ENCODE measurements at regions not wholly inside any gene's neighbourhood (a gene's known extent, or its start where the extent isn't known, plus 50 kb on each side); places are given as distances from the start of the nearest gene placed in this dataset.

GRCh38 chr5:79857714-79858409, 133.2 kb downstream of the MTX3 start:
- no peak for TF ChIP-seq CREB5 (CRISPR knock-in tag; IDR thresholded peaks at IDR 0.05; ENCODE audit: low read depth)
- TF ChIP-seq BACH2 (CRISPR knock-in tag; IDR thresholded peaks at IDR 0.05; ENCODE audit: borderline replicate concordance) = no peak
- no peak for TF ChIP-seq ZNF565 (CRISPR knock-in tag; conservative IDR thresholded peaks at IDR 0.05; ENCODE audit: low read depth)
- no peak for TF ChIP-seq OSR1 (CRISPR knock-in tag; IDR thresholded peaks at IDR 0.05)
- no peak for TF ChIP-seq ZFP3 (CRISPR knock-in tag; IDR thresholded peaks at IDR 0.05)
- no peak for TF ChIP-seq CSDC2 (CRISPR knock-in tag; IDR thresholded peaks at IDR 0.05)
- TF ChIP-seq ARNTL (CRISPR knock-in tag; IDR thresholded peaks at IDR 0.05; ENCODE audit: borderline replicate concordance, low read depth) = no peak
- TF ChIP-seq ZFP30 (CRISPR knock-in tag; IDR thresholded peaks at IDR 0.05) = no peak
- no peak for TF ChIP-seq CSRNP3 (CRISPR knock-in tag; IDR thresholded peaks at IDR 0.05)
- TF ChIP-seq TSHZ2 (CRISPR knock-in tag; IDR thresholded peaks at IDR 0.05) = no peak
- no peak for TF ChIP-seq RARB (CRISPR knock-in tag; IDR thresholded peaks at IDR 0.05)
- TF ChIP-seq GLIS3 (CRISPR knock-in tag; IDR thresholded peaks at IDR 0.05) = no peak
- TF ChIP-seq ESRRG (CRISPR knock-in tag; IDR thresholded peaks at IDR 0.05) = no peak
- TF ChIP-seq PPARA (CRISPR knock-in tag; IDR thresholded peaks at IDR 0.05; ENCODE audit: borderline replicate concordance) = no peak
- no peak for TF ChIP-seq ISL1 (CRISPR knock-in tag; IDR thresholded peaks at IDR 0.05)
- TF ChIP-seq ZNF70 (CRISPR knock-in tag; IDR thresholded peaks at IDR 0.05) = no peak
- TF ChIP-seq TOX (CRISPR knock-in tag; IDR thresholded peaks at IDR 0.05; ENCODE audit: borderline replicate concordance) = no peak
- TF ChIP-seq ZC3H10 (CRISPR knock-in tag; IDR thresholded peaks at IDR 0.05) = no peak
- no peak for TF ChIP-seq ZNF8 (CRISPR knock-in tag; IDR thresholded peaks at IDR 0.05)
- ATAC-seq = peak; percentile 81

- TF ChIP-seq RARB (CRISPR knock-in tag; IDR thresholded peaks at IDR 0.05) (no peak), ARNTL (CRISPR knock-in tag; IDR thresholded peaks at IDR 0.05; ENCODE audit: borderline replicate concordance, low read depth) (no peak), ESRRG (CRISPR knock-in tag; IDR thresholded peaks at IDR 0.05) (no peak), GLIS3 (CRISPR knock-in tag; IDR thresholded peaks at IDR 0.05) (no peak), PPARA (CRISPR knock-in tag; IDR thresholded peaks at IDR 0.05; ENCODE audit: borderline replicate concordance) (no peak), ZNF565 (CRISPR knock-in tag; conservative IDR thresholded peaks at IDR 0.05; ENCODE audit: low read depth) (no peak), ZNF70 (CRISPR knock-in tag; IDR thresholded peaks at IDR 0.05) (no peak)
- TF ChIP-seq, protein P1, sequence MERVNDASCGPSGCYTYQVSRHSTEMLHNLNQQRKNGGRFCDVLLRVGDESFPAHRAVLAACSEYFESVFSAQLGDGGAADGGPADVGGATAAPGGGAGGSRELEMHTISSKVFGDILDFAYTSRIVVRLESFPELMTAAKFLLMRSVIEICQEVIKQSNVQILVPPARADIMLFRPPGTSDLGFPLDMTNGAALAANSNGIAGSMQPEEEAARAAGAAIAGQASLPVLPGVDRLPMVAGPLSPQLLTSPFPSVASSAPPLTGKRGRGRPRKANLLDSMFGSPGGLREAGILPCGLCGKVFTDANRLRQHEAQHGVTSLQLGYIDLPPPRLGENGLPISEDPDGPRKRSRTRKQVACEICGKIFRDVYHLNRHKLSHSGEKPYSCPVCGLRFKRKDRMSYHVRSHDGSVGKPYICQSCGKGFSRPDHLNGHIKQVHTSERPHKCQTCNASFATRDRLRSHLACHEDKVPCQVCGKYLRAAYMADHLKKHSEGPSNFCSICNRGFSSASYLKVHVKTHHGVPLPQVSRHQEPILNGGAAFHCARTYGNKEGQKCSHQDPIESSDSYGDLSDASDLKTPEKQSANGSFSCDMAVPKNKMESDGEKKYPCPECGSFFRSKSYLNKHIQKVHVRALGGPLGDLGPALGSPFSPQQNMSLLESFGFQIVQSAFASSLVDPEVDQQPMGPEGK (CRISPR knock-in tag; IDR thresholded peaks at IDR 0.05; ENCODE audit: borderline replicate concordance) = no peak
- TF ChIP-seq, protein P2, sequence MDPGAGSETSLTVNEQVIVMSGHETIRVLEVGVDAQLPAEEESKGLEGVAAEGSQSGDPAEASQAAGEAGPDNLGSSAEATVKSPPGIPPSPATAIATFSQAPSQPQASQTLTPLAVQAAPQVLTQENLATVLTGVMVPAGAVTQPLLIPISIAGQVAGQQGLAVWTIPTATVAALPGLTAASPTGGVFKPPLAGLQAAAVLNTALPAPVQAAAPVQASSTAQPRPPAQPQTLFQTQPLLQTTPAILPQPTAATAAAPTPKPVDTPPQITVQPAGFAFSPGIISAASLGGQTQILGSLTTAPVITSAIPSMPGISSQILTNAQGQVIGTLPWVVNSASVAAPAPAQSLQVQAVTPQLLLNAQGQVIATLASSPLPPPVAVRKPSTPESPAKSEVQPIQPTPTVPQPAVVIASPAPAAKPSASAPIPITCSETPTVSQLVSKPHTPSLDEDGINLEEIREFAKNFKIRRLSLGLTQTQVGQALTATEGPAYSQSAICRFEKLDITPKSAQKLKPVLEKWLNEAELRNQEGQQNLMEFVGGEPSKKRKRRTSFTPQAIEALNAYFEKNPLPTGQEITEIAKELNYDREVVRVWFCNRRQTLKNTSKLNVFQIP (CRISPR knock-in tag; IDR thresholded peaks at IDR 0.05; ENCODE audit: borderline replicate concordance, low read depth) = no peak
- no peak for ATAC-seq
Measured at GRCh38 chr5:79856456-79857055, 134.5 kb downstream of the MTX3 start.
